PC-3 (cell line): ENCODE measurements at regions not wholly inside any gene's neighbourhood (a gene's known extent, or its start where the extent isn't known, plus 50 kb on each side); places are given as distances from the start of the nearest gene placed in this dataset.

Experiments used
- ATAC-seq: fragments of 200-7000 bp; cut with Tn5 transposase; 2 replicates; pipeline ENCODE4 v1.9.1; 2020; ENCODE audit warnings: mild to moderate bottlenecking, moderate library complexity
- BruUV-seq: library from RNA; stranded (reverse); fragments of 400-500 nt; replicated peaks from 2 replicates; lab custom pipeline; 2021; lab: Mats Ljungman, UMichigan
- CTCF ChIA-PET: fragments of 300-600 bp; sonication (Branson Sonifier 250); formaldehyde crosslinking; loops from one replicate; lab custom pipeline; 2022; ENCODE audit warnings: antibody characterized with exemption; lab: Charles Lee
- POLR2A ChIA-PET: fragments of 300-600 bp; sonication (Branson Sonifier 250); formaldehyde crosslinking; loops from one replicate; lab custom pipeline; 2022; ENCODE audit warnings: antibody characterized with exemption; ENCODE audit not compliant: unreplicated experiment; lab: Charles Lee
- DNase-seq: peaks from one replicate; pipeline ENCODE4 v3.0.0-alpha.2; 2015
- H2AFZ ChIP-seq: fragments of 300-600 bp; sonication (generic); 2 replicates; pipeline ENCODE4 v1.6.0; 2016; ENCODE audit warnings: antibody characterized with exemption, low read length
- H3F3A ChIP-seq: fragments of 300-600 bp; sonication (generic); one replicate; pipeline ENCODE4 v1.6.0; 2017; ENCODE audit warnings: antibody characterized with exemption, low read length, control low read depth, mild to moderate bottlenecking; ENCODE audit not compliant: unreplicated experiment
- H3K27ac ChIP-seq: fragments of 300-600 bp; sonication (generic); 2 replicates; pipeline ENCODE4 v1.5.1; 2016; ENCODE audit warnings: mild to moderate bottlenecking, low read length
- H3K27me3 ChIP-seq: fragments of 300-600 bp; sonication (generic); 2 replicates; pipeline ENCODE4 v1.6.1; 2016; ENCODE audit warnings: low read length, mixed read lengths
- H3K36me3 ChIP-seq: fragments of 300-600 bp; sonication (generic); 2 replicates; pipeline ENCODE4 v1.6.1; 2016; ENCODE audit warnings: low read depth, mixed run types, low read length, mixed read lengths
- H3K4me1 ChIP-seq: fragments of 300-600 bp; sonication (generic); 2 replicates; pipeline ENCODE4 v1.5.1; 2016; ENCODE audit warnings: low read length; ENCODE audit not compliant: insufficient read depth
- H3K4me2 ChIP-seq: fragments of 300-600 bp; sonication (generic); 2 replicates; pipeline ENCODE4 v1.6.0; 2016; ENCODE audit warnings: low read length
- H3K4me3 ChIP-seq: fragments of 300-600 bp; sonication (generic); 2 replicates; pipeline ENCODE4 v1.5.1; 2016; ENCODE audit warnings: mild to moderate bottlenecking, low read length, mixed read lengths
- H3K79me2 ChIP-seq: fragments of 300-600 bp; sonication (generic); 2 replicates; pipeline ENCODE4 v1.6.1; 2017; ENCODE audit warnings: low read length, mixed read lengths
- H3K9ac ChIP-seq: fragments of 300-600 bp; sonication (generic); 2 replicates; pipeline ENCODE4 v1.6.0; 2016; ENCODE audit warnings: mild to moderate bottlenecking, low read length
- H3K9me2 ChIP-seq: fragments of 300-600 bp; sonication (generic); replicated peaks from 2 replicates; pipeline ENCODE4 v1.6.1; 2016; ENCODE audit warnings: mixed run types, low read length, mixed read lengths
- H3K9me3 ChIP-seq: fragments of 300-600 bp; sonication (generic); 2 replicates; pipeline ENCODE4 v1.6.1; 2016; ENCODE audit warnings: low read length, mixed read lengths
- H4K20me1 ChIP-seq: fragments of 300-600 bp; sonication (generic); 2 replicates; pipeline ENCODE4 v1.6.1; 2016; ENCODE audit warnings: low read length, mixed read lengths
- EZH2 ChIP-seq: fragments of 300-600 bp; sonication (generic); IDR thresholded peaks from one replicate; pipeline ENCODE4 v1.6.1; 2017; ENCODE audit warnings: antibody characterized with exemption, mild to moderate bottlenecking, low read length; ENCODE audit not compliant: unreplicated experiment
- EZH2phosphoT487 ChIP-seq: fragments of 300-600 bp; sonication (generic); IDR thresholded peaks from 2 replicates; pipeline ENCODE4 v1.6.1; 2018; ENCODE audit warnings: mild to moderate bottlenecking, antibody characterized with exemption, low read length, borderline replicate concordance
- intact Hi-C: fragments of 100-400 bp; cut with micrococcal nuclease; formaldehyde crosslinking; loops from 2 replicates; pipeline ENCODE4 v1.9.0; 2023
- TF ChIP-seq, protein P1 (sequence below): fragments of 300-600 bp; sonication (generic); conservative IDR thresholded peaks from 2 replicates; pipeline ENCODE4 v1.5.1; 2017; ENCODE audit warnings: antibody characterized with exemption, low read depth, mild to moderate bottlenecking, low read length

DNA sequence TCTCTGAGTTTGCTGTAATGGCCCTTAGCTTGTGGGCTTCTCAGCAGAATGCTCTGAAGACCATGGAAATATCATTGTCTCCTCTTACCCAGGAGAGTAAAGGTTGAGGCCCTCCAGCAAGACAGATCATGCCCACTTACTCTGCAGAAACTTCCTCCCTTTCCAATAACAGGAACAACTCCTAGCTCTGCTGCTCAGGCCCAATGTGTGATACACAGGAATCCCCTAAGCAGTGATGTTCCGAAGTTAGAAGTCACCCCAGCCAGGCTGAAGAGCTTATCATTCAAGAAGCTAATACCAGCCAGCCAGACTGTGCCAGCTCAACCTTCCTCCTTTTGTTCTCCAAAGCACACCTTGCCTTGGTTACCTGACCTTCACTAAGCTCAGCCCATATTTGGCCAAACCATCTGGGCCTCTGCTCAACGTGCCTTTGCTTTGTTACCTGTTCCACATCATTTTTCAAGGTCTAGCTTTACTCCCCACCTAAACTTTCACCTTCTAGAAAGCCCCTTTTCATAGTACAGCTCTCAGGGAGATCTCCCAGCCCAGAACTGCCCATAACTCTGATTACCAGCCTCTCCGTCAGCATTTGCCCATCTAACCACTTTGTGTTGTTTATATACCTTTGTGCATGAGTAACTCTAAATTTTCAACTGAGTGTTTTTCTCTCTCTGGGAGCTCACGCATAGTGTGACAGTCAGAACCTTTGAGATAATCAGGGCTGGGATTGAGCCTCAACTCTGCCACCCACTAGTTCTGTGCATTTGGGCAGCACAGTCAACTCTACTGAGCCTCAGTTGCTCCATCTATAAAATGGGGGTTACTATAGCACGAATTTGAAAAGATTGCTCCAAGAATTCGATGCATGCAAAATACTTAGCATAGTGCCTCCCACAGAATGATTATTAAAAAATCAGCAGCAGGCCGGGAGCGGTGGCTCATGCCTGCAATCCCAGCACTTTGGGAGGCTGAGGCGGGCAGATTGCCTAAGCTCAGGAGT is 107.6 kb upstream of the CPEB4 start:
- no peaks in the 10 kb centered on the region for H4K20me1 ChIP-seq
- no peak overlapping the region for H3K4me2 ChIP-seq
- H3K27me3 ChIP-seq: no peaks in the 10 kb centered on the region
- no peak overlapping the region for H3K27ac ChIP-seq
- ChIA-PET POLR2A (no interaction called here), CTCF (no interaction called here)
- no peak for DNase-seq
- H3K79me2 ChIP-seq: no peaks in the 10 kb centered on the region
- peaks cover 3% of the 10 kb centered on the region for H3F3A ChIP-seq
- H2AFZ ChIP-seq: no peak overlapping the region
- ATAC-seq: no peak
- H3K36me3 ChIP-seq: no peaks in the 10 kb centered on the region
- H3K9ac ChIP-seq: no peak overlapping the region
- BruUV-seq: no TSS peak
- TF ChIP-seq EZH2: no peak
- TF ChIP-seq, protein P1, sequence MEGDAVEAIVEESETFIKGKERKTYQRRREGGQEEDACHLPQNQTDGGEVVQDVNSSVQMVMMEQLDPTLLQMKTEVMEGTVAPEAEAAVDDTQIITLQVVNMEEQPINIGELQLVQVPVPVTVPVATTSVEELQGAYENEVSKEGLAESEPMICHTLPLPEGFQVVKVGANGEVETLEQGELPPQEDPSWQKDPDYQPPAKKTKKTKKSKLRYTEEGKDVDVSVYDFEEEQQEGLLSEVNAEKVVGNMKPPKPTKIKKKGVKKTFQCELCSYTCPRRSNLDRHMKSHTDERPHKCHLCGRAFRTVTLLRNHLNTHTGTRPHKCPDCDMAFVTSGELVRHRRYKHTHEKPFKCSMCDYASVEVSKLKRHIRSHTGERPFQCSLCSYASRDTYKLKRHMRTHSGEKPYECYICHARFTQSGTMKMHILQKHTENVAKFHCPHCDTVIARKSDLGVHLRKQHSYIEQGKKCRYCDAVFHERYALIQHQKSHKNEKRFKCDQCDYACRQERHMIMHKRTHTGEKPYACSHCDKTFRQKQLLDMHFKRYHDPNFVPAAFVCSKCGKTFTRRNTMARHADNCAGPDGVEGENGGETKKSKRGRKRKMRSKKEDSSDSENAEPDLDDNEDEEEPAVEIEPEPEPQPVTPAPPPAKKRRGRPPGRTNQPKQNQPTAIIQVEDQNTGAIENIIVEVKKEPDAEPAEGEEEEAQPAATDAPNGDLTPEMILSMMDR: no peak
- no peak for TF ChIP-seq EZH2phosphoT487
- no peak overlapping the region for H3K4me3 ChIP-seq
- intact Hi-C loops: no loop called here
- no peaks in the 10 kb centered on the region for H3K9me2 ChIP-seq
- no peaks in the 10 kb centered on the region for H3K9me3 ChIP-seq
- peaks cover 26% of the 10 kb centered on the region for H3K4me1 ChIP-seq

DNA sequence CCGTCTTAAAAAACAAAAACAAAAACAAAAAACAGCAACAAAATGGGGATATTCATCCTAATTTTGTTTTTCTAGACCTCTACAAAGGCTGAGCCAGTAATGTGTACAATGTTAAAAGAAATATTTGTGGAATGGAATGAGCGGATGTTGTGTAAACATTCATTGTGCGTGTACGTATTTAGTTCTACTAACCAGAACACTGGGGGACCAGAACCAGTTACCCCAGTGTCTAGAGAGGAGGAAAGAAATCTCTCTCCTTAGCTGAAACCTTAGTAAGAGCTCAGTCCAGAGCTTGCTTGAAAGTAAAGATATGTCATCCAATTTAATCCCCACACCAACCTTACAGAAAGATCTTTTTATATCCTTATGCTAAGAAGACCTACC is 106.7 kb upstream of the CPEB4 start:
- peak overlapping the region; percentile 45 for H3K9ac ChIP-seq
- H3K4me3 ChIP-seq: 0 out of 2 replicates have a peak overlapping the region, but pooled peaks have one; percentile 3
- peak overlapping the region; percentile 56 for H3K4me2 ChIP-seq
- no peaks in the 10 kb centered on the region for H3K27me3 ChIP-seq
- peak overlapping the region; percentile 76 for H2AFZ ChIP-seq
- no peaks in the 10 kb centered on the region for H4K20me1 ChIP-seq
- no peaks in the 10 kb centered on the region for H3K9me2 ChIP-seq
- peaks cover 26% of the 10 kb centered on the region for H3K4me1 ChIP-seq
- no TSS peak for BruUV-seq
- H3K9me3 ChIP-seq: no peaks in the 10 kb centered on the region
- intact Hi-C loops: no loop called here
- ATAC-seq: peak; percentile 40; the same call in 1 of the 2 replicates
- no peak for TF ChIP-seq EZH2
- no peak for TF ChIP-seq EZH2phosphoT487
- TF ChIP-seq, protein P1: no peak
- H3F3A ChIP-seq: peaks cover 3% of the 10 kb centered on the region
- no peaks in the 10 kb centered on the region for H3K36me3 ChIP-seq
- peak; percentile 54 for DNase-seq
- H3K79me2 ChIP-seq: no peaks in the 10 kb centered on the region
- POLR2A ChIA-PET: no interaction called here
- CTCF ChIA-PET: no interaction called here
- peak overlapping the region; percentile 76 for H3K27ac ChIP-seq
